ENCODE measurements at regions not wholly inside any gene's neighbourhood (a gene's known extent, or its start where the extent isn't known, plus 50 kb on each side); places are given as distances from the start of the nearest gene placed in this dataset.

GRCh38 chr13:99648066-99648665, 146.9 kb downstream of the TM9SF2 start:
- H3K36me3 ChIP-seq, result no peaks in the 10 kb centered on the region

GRCh38 chr13:99647596-99647985, 146.3 kb downstream of the TM9SF2 start:
- no peak for DNase-seq
- H3K27ac ChIP-seq, result no peak overlapping the region
- H3K36me3 ChIP-seq, result no peaks in the 10 kb centered on the region
- TF ChIP-seq CTCF (IDR thresholded peaks at IDR 0.05) (no peak), POLR2A (IDR thresholded peaks at IDR 0.05) (no peak)
- H3K4me1 ChIP-seq, result no peaks in the 10 kb centered on the region
- no peaks in the 10 kb centered on the region for H3K27me3 ChIP-seq
- H3K9me3 ChIP-seq, result no peaks in the 10 kb centered on the region
- H3K4me3 ChIP-seq, result no peak overlapping the region

More at GRCh38 chr13:99648066-99648665, 146.9 kb downstream of the TM9SF2 start:
- H3K9me3 ChIP-seq, result no peaks in the 10 kb centered on the region
- no peaks in the 10 kb centered on the region for H3K27me3 ChIP-seq
- H3K4me1 ChIP-seq, result no peaks in the 10 kb centered on the region
- H3K4me3 ChIP-seq, result no peak overlapping the region
- DNase-seq, result no peak
- TF ChIP-seq CTCF (IDR thresholded peaks at IDR 0.05), result no peak
- no peak for TF ChIP-seq POLR2A (IDR thresholded peaks at IDR 0.05)
- no peak overlapping the region for H3K27ac ChIP-seq

GRCh38 chr13:99646866-99647595, 145.8 kb downstream of the TM9SF2 start:
- Histone ChIP-seq H3K9me3 (no peaks in the 10 kb centered on the region), H3K36me3 (no peaks in the 10 kb centered on the region), H3K27ac (no peak overlapping the region), H3K4me3 (no peak overlapping the region), H3K4me1 (no peaks in the 10 kb centered on the region), H3K27me3 (no peaks in the 10 kb centered on the region)
- DNase-seq, result no peak
- TF ChIP-seq POLR2A (IDR thresholded peaks at IDR 0.05) (no peak), CTCF (IDR thresholded peaks at IDR 0.05) (no peak)

GRCh38 chr13:99642841-99643240, 141.6 kb downstream of the TM9SF2 start:
- no peak overlapping the region for H3K27ac ChIP-seq
- TF ChIP-seq CTCF (IDR thresholded peaks at IDR 0.05), result no peak
- TF ChIP-seq POLR2A (IDR thresholded peaks at IDR 0.05), result no peak
- no peak overlapping the region for H3K4me3 ChIP-seq
- H3K36me3 ChIP-seq, result no peaks in the 10 kb centered on the region
- no peaks in the 10 kb centered on the region for H3K4me1 ChIP-seq
- no peaks in the 10 kb centered on the region for H3K27me3 ChIP-seq
- H3K9me3 ChIP-seq, result no peaks in the 10 kb centered on the region
- no peak for DNase-seq

- no peak overlapping the region for H3K27ac ChIP-seq
- DNase-seq, result no peak
- no peaks in the 10 kb centered on the region for H3K4me1 ChIP-seq
- no peak overlapping the region for H3K4me3 ChIP-seq
- H3K9me3 ChIP-seq, result no peaks in the 10 kb centered on the region
- no peaks in the 10 kb centered on the region for H3K36me3 ChIP-seq
- no peak for TF ChIP-seq CTCF (IDR thresholded peaks at IDR 0.05)
- no peak for TF ChIP-seq POLR2A (IDR thresholded peaks at IDR 0.05)
- H3K27me3 ChIP-seq, result no peaks in the 10 kb centered on the region
Observed at GRCh38 chr13:99642006-99642405, 140.7 kb downstream of the TM9SF2 start.

Data from Peyer's patch (tissue), 4 donors.